ENCODE measurements at regions not wholly inside any gene's neighbourhood (a gene's known extent, or its start where the extent isn't known, plus 50 kb on each side); places are given as distances from the start of the nearest gene placed in this dataset.

DNA sequence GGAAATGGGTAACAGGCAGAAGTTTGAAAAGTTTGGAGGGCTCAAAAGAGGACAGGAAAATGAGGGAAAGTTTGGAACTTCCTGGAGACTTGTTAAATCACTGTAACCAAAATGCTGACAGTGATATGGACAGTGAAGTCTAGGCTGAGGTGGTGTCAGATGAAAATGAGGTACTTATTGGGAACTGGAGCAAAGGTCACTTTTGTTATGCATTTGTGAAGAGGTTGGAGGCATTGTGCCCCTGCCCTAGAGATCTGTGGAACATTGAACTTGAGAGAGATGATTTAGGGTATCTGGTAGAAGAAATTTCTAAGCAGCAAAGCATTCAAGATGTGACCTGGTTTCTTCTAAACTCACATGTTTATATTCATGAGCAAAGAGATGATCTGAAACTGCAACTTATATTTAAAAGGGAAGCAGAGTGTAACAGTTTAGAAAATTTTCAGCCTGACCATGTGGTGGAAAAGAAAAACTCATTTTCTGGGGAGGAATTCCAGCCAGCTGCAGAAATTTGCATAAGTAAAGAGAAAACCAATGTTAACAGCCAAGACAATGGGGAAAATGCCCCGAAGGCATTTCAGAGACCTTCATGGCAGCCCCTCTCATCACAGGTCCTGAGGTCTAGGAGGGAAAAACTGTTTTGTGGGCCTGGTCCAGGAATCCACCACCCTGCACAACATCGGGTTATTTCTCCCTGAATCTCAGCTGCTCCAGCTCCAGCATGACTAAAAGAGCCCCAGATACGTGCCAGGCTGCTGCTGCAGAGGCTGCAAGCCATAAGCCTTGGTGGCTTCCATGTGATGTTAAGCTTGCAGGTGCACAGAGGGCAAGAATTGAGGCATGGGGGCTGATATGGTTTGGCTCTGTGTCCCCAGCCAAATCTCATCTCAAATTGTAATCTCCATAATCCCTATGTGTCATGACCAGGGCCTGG is 632.5 kb upstream of the GNPDA2 start:
- no peak for DNase-seq (ENCODE audit: low read depth)

GRCh38 chr4:45353161-45353560 is 626.8 kb upstream of the GNPDA2 start:
- no peak for DNase-seq (ENCODE audit: low read depth)

DNA sequence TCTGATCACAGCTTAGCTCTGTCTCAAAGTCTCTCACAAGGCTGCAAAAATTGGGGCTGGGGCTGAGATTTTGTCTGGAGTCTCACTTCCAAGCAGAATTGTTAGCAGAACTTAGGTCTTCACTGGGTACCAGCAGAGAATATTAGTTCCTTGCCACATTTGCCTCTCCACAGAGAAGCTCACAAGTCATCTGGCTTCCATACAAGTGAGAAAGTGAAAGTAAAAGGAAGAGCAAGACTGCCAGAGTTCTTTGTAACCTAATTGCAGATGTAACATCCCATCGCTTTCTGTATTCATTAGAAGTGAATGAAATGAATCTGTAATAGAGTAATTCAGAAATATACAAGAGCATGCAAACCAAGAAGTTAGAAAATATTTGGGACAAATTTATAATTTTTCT is 624.1 kb upstream of the GNPDA2 start:
- DNase-seq (ENCODE audit: low read depth): no peak

- DNase-seq (ENCODE audit: low read depth): no peak
Observed at GRCh38 chr4:45349859-45350258, 623.5 kb upstream of the GNPDA2 start.

GRCh38 chr4:45346816-45347435 is 620.6 kb upstream of the GNPDA2 start:
- DNase-seq (ENCODE audit: low read depth): no peak

- DNase-seq (ENCODE audit: low read depth): no peak
Observed at GRCh38 chr4:45345558-45345957, 619.2 kb upstream of the GNPDA2 start.

DNA sequence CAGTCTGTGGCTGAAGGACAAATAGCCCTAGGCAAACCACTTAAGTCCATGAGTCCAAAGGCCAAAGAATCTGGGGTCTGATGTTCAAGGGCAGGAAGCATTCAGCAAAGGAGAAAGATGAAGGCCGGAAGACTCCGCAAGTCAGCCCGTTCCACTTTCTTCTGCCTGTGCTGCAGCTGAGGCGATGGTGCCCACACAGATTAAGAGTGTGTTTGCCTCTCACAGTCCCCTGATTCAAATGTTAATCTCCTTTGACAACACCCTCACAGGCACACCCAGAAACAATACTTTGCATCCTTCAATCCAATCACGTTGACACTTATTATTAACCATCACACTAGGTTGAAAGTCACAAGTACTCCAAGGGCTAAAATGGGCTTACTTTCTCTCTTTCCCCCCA is 605.4 kb upstream of the GNPDA2 start:
- DNase-seq (ENCODE audit: low read depth): no peak

DNA sequence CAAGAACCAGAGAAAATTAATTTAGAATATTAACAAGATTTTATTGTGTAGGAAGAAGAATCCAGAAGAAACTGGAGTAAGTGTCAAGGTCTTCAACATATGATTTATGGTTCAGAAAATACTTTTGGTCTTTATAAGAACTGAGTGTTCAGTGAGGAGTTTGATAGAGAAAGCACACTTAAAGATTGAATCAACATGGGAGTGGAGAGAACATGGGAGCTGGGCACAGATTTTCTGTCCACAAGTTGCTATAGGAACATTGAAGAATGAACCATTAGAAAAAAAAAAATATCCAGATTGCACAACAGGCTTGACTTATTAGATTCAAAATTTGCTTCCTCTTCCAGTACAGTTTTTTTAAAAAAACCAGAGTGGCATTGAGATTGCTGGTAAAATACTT is 601.2 kb upstream of the GNPDA2 start:
- no peak for DNase-seq (ENCODE audit: low read depth)

- no peak for DNase-seq (ENCODE audit: low read depth)
Observed at GRCh38 chr4:45324455-45325417, 598.4 kb upstream of the GNPDA2 start.

DNA sequence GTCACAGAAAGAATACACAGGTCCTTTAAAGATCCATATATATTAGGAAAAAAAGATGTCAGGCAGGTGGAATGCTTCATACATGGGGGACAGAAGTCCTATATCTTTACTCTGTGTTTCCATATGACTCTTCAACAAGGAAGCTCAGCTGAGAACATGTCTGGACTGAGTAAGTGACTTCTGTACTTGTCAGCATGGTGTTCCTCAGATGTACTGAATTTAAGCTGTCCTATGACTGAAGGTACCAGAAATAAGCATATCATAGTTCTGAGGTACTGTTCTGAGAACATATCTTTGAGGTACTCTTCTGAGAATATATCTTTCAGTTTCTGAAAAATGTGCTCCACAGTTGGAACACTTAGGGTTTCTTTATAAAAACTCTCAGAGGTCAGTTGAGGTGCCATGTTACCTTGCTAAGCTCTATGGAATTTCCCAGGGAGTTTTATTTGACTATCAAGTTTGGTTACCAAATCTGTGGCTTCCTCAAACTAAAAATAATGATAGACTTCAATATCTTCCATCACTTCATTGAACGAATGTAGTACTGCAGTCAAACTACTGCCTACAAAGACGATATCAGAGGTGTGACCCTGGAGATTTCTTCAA is 597.2 kb upstream of the GNPDA2 start:
- no peak for DNase-seq (ENCODE audit: low read depth)

GRCh38 chr4:45317739-45318138 is 591.4 kb upstream of the GNPDA2 start:
- DNase-seq (ENCODE audit: low read depth): no peak

- peak; percentile 3 for DNase-seq (ENCODE audit: low read depth)
Observed at GRCh38 chr4:45317276-45317675, 590.9 kb upstream of the GNPDA2 start.

- DNase-seq (ENCODE audit: low read depth): no peak
Observed at GRCh38 chr4:45316257-45316656, 589.9 kb upstream of the GNPDA2 start.

- no peak for DNase-seq (ENCODE audit: low read depth)
Observed at GRCh38 chr4:45302828-45303227, 576.5 kb upstream of the GNPDA2 start.

DNA sequence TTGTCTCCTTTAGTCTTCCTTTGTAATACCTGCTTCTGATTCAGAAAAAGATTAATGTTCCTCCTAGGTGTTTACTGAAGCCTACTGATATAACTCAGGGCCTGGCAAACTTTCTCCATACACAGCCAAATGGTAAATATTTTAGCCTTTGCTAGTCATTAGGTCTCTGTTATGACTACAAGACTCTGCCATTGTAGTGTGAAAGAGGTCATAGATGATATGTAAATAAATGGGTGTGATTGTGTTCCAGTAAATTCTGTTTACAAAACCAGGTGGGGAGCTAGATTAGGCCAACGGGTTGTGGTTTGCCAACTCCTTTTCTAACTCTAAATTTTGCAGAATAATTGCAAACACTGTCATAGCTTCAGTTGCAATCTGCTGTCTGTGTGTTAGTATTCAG is 568.1 kb upstream of the GNPDA2 start:
- no peak for DNase-seq (ENCODE audit: low read depth)

GRCh38 chr4:45293335-45293734 is 567.0 kb upstream of the GNPDA2 start:
- no peak for DNase-seq (ENCODE audit: low read depth)

DNA sequence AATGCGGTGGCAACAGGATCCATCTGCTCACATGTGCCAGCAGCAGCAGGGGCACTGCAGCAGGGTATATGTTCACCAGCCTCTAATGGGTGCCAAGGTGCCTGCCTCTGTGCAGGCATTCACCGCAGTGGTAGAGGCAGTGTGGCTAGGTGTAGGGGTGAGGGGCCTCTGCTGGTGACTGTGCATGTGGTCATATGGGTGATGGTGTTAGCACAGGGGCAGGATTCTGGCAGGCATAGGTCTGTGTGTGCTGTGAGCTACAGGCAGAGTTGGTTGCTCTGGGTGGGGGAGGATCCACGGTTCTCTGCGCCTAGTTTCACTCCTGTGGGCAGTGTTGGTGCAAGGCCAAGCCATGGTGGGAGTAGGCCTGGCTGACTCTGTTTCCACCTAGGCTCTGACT is 566.5 kb upstream of the GNPDA2 start:
- no peak for DNase-seq (ENCODE audit: low read depth)

GRCh38 chr4:45284400-45285085 is 558.2 kb upstream of the GNPDA2 start:
- no peak for DNase-seq (ENCODE audit: low read depth)

DNA sequence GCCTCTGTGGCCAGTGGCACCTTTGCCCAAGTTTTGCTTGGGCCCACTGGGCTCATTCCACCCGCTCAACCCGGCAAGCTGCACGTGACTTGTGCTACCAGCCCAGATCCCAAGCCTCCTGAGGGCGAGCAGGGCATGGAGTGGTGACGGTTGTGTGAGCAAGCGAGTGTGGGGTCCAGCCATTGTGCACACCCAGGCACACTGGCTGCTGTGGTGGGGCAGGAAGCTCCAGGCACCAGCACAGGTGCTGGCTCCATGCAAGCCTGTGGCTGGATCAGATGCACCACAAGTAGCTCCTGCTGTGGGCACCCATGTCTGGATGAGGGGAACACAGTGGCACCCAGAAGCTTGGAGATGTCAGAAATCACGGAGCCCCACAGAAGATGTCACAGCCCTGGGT is 557.0 kb upstream of the GNPDA2 start:
- no peak for DNase-seq (ENCODE audit: low read depth)

- no peak for DNase-seq (ENCODE audit: low read depth)
Observed at GRCh38 chr4:45280121-45280520, 553.8 kb upstream of the GNPDA2 start.

GRCh38 chr4:45275862-45276261 is 549.5 kb upstream of the GNPDA2 start:
- no peak for DNase-seq (ENCODE audit: low read depth)

All from fibroblast of the conjunctiva (primary cell).